Epithelial cell of proximal tubule (primary cell): ENCODE measurements at regions not wholly inside any gene's neighbourhood (a gene's known extent, or its start where the extent isn't known, plus 50 kb on each side); places are given as distances from the start of the nearest gene placed in this dataset.
A peak's percentile ranks its signal among the peaks of the same experiment; 100 is the strongest.

Experiments used
- DNase-seq: peaks from one replicate; pipeline ENCODE4 v3.0.0-alpha.2; 2011; ENCODE audit warnings: low read depth
- H3K4me3 ChIP-seq: 2 replicates; pipeline ENCODE4 v1.5.1; 2011; ENCODE audit warnings: low read depth, mild to moderate bottlenecking, low read length
- TF ChIP-seq, protein P1 (sequence below): conservative IDR thresholded peaks from 2 replicates; pipeline ENCODE4 v1.5.1; 2012; ENCODE audit warnings: low read depth, mild to moderate bottlenecking, low read length

DNA sequence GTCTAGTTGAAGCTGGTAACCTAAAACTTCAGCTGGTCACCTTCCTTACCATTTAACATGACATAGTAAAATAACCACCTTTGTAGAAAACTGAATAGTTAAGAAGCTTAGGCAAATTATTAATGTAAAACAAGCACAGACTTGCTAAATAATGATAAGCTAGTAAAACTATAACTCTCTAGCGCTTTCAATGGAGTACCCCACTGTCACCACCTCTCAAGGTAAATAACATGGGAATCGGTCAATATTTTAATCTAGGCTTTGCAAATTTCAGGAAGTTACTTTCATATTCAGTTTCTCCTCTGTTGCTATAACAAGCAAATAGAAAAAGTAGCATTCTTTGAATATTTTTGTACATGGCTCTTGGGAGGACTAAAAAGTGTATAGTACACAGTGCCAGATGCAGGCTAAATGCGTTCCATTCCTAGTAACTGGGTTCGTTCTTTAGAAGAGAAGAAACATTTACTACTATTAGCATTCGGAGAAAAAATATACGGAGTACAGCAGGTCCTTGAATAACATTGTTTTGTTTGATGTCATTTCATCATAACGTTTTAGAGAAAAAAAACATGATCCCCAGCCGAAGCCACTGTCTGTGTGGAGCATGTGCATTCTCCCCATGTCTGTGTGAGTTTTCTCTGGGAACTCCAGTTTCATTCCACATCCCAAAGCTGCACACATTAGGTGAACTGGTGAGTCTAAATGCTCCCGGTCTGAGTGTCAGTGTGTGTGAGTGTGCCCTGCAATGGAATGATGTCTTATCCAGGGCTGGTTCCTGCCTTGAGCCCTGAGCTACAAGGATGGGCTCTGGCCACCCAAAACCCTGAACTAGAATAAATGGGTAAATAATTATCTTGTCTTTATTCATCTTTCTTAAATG lies 52.5 kb downstream of the EPRS1 start:
- no peak overlapping the region for H3K4me3 ChIP-seq
- TF ChIP-seq, protein P1, sequence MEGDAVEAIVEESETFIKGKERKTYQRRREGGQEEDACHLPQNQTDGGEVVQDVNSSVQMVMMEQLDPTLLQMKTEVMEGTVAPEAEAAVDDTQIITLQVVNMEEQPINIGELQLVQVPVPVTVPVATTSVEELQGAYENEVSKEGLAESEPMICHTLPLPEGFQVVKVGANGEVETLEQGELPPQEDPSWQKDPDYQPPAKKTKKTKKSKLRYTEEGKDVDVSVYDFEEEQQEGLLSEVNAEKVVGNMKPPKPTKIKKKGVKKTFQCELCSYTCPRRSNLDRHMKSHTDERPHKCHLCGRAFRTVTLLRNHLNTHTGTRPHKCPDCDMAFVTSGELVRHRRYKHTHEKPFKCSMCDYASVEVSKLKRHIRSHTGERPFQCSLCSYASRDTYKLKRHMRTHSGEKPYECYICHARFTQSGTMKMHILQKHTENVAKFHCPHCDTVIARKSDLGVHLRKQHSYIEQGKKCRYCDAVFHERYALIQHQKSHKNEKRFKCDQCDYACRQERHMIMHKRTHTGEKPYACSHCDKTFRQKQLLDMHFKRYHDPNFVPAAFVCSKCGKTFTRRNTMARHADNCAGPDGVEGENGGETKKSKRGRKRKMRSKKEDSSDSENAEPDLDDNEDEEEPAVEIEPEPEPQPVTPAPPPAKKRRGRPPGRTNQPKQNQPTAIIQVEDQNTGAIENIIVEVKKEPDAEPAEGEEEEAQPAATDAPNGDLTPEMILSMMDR, result no peak
- DNase-seq, result no peak

- H3K4me3 ChIP-seq, result no peak overlapping the region
- DNase-seq, result no peak
- TF ChIP-seq, protein P1, result no peak
Observed at GRCh38 chr1:219991919-219992318, 54.4 kb downstream of the EPRS1 start.

DNA sequence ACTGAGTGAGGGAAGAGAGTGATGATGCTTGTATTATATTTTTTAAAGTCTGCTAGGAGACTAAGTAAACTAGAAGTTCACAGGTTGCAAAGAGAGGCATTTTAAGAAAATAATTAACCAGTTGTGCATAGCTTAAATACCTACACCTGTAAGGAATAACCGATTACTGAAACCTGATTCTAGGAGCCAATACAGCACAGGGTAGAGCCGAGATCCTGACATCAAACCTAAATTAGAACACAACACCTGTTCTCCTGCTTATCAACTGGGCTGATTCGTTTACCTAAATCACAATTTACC lies 54.8 kb downstream of the EPRS1 start:
- TF ChIP-seq, protein P1, result no peak
- H3K4me3 ChIP-seq, result no peak overlapping the region
- peak; percentile 20 for DNase-seq

DNA sequence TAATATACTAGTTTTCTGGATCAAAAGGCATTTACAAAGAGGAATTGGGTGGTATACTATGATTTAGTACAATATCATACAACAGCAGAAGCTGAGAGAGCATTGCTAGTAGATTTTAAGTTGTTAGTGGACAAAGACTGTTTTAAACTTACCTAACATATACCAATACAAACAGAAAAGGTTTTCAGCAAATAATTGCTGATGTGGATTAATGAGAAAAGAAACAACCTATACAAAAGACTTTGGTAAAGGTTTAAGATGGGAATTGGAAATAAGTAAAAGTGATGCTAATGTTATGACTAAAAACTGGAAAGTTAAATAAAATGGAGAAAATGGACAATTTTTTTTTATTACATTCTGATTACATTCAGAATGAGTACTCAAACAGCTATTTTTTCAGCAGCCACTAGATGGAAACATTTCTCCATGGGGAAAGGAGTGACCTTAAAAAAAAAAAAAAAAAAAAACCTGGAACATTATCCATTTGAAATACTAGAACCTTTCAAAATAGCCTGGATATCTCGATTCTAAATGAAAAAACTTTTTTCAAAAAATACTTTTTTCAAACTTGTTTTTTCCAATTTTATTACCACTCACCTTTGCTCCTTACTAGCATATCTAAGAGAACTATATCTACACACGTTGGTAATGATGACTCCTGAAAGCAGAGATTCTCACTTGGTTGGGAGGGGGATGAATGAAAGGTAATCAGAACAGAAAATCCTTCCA lies 55.4 kb downstream of the EPRS1 start:
- DNase-seq, result no peak
- TF ChIP-seq, protein P1, result peak; percentile 69
- H3K4me3 ChIP-seq, result no peak overlapping the region

GRCh38 chr1:219989766-219990165 lies 56.5 kb downstream of the EPRS1 start:
- TF ChIP-seq, protein P1, result no peak
- H3K4me3 ChIP-seq, result no peak overlapping the region
- no peak for DNase-seq

DNA sequence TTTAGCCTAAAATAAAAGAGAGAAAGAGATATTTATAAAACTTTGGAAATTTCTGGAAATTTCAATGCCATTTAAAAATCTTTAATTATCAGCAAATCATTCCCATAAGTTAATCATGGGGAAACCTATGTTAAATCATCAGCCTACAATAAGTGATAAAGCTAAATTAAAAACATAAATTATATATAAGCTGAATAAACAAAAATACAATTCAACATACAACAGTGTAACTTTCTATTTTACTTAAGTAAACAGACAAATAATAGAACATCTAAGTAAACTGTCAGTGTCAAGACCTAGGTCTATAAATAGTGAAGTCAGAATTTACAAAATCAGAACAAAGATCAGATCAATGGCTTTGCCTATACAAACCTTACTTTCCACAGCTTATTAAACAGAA lies 57.5 kb downstream of the EPRS1 start:
- no peak for DNase-seq
- H3K4me3 ChIP-seq, result no peak overlapping the region
- TF ChIP-seq, protein P1, result no peak

GRCh38 chr1:219988387-219988786 lies 57.9 kb downstream of the EPRS1 start:
- DNase-seq, result no peak
- TF ChIP-seq, protein P1, result no peak
- no peak overlapping the region for H3K4me3 ChIP-seq
